Activated CD4-positive, alpha-beta T cell treated with anti-CD3 and anti-CD28 coated beads, Interleukin-2, Interleukin-4, amounts not matched to agents 100 ng/mL and 50 ng/mL, durations not matched to agents 16 hours and 8 hours (primary cell): ENCODE measurements at regions not wholly inside any gene's neighbourhood (a gene's known extent, or its start where the extent isn't known, plus 50 kb on each side); places are given as distances from the start of the nearest gene placed in this dataset.
"Not testable (repeated sequence)": the region's sequence is repeated elsewhere in the genome, so short reads cannot be mapped to it uniquely, and the experiment has no call there.

Source experiments
- DNase-seq: peaks from one replicate; pipeline ENCODE4 v3.0.0-alpha.2; 2020; ENCODE audit warnings: low spot score

DNA sequence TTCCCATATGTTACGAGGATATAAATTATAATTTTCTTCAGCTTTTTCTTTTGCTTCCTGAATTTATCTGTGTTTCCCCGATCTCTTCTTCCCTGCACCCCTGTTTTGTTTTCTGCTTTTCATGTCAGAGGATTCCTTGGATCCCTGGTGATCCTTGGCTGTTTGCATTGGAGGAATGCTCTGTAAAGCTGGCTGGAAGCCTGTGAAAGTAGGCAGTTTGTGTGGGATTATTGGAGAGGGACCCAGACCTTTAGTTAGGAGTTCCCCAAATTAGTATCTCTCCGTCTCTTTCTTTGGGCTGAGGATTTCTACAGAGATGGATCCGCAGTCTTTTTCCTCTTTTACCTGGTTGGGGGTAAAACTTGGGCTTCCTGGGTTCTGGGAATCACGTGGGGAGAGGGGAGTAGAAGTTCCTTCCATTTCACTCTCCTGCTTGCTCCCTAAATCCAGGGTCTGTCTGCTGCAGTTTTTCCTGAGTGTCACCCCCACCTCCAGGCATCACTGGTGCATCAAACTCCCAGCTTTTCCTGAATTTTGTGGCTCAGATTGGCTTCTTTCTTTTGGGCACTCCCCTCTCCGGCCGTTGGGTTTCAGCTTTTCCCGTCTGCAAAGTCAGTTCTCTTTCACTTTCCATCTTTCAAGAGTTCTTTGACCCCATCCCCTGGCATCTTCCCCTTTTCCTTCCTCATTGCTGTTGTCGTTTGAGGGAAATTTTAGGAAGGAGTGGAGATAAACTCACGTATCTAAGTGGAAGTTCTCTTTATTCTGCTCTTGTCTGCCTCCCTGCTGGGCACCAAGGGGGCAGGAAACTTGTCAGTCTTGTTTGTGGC is 79.1 kb upstream of the ALX4 start:
- no peak for DNase-seq

DNA sequence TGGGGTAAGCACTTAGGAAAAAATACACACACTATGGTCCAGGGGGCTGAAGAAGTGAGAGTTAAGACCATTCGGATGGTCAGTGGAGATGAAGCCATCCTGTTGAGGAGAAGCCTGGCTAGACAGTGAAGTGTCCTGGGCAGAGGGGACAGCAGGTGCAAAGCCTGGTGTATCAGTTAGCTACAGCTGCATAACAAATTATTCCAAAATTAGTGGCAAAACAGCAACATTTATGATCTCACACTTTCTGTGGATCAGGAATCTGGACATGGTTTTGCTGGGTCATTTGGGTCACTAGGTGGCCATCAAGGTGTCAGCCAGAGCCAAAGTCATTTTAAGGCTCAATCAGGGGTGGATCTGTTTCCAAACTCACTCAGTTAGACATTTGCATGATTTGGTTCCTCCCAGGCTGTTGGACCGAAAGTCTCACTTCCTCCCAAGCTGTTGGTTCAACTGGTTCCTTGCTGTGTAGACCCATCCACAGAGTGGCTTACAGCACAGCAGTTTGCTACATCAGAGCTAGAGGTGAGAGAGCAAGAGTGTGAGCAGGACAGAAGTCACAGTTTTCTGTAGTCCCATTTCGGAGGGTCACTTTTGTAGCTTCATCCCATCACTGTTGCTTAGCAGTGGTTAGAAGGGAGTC is 80.1 kb upstream of the ALX4 start:
- DNase-seq: no peak

DNA sequence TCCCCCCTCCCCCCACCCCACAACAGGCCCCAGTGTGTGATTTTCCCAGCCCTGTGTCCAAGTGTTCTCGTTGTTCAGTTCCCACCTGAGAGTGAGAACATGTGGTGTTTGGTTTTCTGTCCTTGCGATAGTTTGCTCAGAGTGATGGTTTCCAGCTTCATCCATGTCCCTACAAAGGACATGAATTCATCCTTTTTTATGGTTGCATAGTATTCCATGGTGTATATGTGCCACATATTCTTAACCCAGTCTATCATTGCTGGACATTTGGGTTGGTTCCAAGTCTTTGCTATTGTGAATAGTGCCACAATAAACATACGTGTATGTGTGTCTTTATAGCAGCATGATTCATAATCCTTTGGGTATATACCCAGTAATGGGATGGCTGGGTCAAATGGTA is 81.1 kb upstream of the ALX4 start:
- DNase-seq: not testable (repeated sequence)

DNA sequence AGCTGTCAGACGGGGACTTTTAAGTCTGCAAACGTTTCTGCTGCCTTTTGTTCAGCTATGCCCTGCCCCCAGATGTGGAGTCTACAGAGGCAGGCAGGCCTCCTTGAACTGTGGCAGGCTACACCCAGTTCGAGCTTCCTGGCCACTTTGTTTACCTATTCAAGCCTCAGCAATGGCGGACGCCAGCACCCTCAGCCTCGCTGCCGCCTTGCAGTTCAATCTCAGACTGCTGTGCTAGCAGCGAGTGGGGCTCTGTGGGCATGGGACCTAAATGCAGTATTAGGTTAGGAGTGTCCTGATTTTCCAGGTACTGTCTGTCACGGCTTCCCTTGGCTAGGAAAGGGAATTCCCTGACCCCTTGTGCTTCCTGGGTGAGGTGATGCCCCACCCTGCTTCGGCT is 86.8 kb upstream of the ALX4 start:
- DNase-seq: not testable (repeated sequence)

DNA sequence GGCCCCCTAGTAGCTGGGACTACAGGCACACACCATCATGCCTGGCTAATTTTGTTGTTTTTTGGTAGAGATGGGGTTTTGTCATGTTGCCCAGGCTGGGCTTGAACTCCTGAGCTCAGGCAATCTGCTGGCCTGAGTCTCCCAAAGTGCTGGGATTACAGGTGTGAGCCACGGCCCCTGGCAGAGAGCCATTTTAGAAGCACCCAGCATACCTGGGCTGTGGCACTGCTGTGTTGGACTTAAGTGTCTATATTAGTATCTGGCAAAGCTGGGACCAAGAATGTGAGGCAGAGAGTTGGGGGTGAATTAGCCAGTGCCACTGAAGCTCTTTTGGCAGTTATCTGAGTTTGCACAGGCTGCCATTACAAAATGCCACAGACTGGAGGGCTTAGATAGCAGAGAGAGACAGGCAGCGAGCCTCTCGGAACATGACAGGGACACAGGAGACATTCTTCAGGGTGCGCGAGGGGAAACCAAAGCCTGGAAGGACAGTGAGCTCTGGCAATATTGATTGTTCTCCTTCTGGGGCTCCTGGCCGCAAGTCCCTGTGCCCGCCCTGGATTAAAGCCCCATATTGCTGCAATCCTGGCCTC is 87.7 kb upstream of the ALX4 start:
- DNase-seq: no peak

DNA sequence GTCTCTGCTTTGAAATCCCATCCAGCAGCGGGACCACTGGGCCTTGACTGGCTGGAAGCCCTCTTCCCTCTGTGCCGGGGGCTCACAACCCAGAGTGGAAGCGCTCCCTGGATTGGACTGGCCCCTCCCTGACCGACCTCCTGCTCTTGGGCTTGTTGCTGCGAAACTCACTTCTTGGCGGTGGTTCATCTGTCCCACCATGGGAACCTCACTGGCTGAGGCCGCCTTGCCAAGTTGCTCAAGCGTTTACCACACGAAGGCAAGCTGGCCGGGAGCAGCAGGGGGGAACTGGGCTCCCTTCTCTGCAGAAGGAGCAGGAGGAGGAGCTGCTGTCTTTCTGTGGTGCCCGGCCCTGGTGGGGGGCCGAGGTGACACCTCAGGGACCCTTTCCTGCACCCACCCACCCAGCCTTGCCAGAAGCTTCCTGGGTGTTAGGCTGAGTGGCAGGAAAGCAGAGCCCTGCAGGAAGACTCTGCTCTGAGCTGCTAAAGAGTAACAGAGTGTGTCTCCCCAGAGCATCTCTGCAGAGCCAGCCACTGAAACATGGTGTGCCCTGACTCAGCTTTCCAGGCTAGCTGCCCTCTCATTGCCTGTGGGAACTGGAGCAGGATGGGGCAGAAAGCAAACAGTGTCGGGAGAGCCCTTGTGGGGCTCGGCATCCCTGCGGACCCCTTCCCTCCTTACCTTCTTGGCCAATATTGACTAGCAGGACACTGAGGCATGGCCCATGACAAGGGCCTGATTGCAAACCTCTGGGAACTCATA is 88.5 kb upstream of the ALX4 start:
- no peak for DNase-seq

DNA sequence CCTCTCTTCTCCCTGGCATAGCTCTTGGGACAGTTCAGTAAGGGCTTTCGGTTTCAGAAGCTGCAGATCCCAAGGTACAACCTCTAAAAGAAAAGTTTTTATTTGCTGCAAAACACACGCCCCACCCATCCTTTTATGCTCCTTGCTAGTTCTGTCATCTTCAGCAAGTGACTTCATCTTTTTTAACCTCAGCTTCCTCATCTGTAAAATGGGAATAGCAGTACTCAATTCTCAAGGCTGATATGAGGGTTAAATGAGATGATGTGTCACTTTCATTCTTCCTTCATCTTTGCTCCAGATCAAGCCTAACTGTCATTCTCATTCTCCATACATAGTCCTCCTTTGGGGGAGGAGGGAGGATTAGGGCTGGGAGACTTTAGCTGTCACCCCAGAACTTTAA is 90.0 kb upstream of the ALX4 start:
- DNase-seq: no peak

DNA sequence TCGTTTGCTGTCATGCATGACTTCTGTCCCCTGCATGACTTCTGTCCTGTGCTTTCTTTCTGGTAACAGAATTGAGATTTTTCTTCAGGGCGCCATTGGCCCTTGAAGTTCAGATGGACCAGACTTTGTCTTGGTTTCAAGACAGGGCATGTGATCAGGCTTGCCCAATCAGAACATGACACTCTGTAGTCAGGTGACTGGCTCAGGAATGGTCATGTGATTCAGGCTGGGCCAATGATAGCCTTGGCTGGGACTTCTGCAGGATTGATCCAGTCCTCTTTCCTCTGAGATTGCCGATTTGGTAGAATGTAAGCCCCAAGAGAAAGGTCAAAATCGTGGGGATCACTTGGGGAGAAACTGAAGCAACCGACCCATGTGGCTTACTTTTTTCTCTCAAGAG is 90.5 kb upstream of the ALX4 start:
- DNase-seq: no peak

DNA sequence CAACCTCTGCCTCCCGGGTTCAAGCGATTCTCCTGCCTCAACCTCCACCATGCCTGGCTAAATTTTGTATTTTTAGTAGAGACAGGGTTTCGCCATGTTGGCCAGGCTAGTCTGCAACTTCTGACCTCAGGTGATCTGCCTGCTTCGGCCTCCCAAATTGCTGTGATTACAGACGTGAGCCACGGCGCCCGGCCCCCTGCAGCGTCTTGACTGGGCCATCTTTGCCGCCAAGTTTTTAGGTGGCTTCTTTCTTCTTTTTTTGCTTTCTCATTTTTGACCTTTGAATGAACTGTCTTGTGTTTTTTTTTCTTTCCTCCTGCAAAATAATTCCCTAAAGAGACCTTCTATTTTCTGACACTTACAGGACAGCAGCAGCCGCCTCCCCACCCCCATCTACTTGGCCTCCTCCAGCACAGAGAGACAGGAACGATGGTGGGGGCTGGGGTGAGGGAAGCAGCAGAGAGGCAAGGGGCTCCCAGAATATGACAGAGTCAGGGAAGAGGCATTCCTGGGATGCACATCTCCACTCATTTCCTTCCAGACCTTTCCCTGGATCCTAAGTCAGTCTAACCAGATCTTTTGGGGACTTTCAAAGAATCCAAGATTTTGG is 92.6 kb upstream of the ALX4 start:
- DNase-seq: no peak

DNA sequence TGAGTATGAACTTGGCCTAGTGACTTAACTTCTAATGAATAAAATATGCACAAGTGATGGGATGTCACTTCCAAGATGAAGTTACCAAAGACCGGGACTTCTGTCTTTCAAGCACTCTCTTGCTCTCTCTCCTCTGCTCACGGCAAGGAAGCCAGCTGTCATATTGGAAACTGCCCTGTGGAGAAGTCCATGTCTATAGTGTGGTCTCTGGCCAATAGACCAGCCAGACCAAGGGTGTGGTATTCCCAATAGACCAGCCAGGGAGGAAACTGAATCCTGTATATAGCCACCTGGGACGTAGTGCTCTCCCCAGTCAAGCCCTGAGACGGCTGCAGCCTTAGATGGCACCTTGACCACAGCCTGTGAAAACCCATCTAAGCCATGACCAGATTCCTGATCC is 93.2 kb upstream of the ALX4 start:
- DNase-seq: no peak

DNA sequence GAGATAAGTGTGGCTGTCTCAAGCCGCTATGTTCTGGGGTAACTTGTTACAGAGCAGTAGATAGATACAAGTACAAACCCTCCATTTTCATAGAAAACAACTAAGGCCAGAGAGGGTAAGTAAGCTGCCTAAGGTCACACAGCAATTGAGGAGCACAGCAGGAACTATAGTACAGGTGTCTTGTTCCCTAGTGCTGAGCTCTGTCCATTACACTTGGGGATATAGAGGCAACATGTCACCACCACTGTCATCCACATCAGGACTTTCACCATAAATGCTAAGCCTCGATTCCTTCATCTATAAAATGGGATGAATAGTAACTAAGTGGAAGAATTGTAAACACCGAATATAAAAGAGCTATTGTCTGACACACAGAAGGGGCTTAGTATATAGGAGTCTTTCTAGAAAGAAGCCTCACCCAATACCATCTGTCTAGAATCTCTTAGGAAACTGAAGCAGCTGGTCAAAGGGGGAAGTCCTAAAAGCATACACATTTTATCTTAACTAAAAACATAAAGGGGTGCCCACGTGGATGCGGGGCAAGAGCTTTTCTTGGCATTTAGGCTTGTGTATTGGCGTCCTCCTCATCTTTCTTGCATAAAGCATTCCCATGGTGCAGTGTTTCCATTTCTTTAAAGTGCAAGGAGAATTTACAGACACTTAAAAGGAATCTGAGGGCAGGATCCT is 93.8 kb upstream of the ALX4 start:
- no peak for DNase-seq

DNA sequence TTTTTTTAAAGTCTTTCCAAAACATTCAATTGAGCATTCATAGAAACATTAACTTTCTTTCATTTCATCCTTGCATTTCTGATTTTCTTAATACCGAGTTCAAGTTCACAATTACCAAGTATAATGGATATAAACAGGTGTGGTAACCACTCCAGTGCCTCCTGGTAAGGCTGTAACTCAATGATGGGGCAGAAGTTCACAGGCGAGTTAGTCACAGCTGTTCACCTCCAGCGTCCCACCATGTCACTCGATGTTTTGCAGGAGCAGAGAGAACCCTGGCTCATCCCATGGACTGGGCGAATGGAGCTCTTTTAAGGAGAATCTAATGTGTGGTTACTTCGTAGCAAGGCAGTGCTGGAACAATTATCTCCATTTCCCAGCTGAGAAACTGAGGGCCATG is 94.4 kb upstream of the ALX4 start:
- no peak for DNase-seq

DNA sequence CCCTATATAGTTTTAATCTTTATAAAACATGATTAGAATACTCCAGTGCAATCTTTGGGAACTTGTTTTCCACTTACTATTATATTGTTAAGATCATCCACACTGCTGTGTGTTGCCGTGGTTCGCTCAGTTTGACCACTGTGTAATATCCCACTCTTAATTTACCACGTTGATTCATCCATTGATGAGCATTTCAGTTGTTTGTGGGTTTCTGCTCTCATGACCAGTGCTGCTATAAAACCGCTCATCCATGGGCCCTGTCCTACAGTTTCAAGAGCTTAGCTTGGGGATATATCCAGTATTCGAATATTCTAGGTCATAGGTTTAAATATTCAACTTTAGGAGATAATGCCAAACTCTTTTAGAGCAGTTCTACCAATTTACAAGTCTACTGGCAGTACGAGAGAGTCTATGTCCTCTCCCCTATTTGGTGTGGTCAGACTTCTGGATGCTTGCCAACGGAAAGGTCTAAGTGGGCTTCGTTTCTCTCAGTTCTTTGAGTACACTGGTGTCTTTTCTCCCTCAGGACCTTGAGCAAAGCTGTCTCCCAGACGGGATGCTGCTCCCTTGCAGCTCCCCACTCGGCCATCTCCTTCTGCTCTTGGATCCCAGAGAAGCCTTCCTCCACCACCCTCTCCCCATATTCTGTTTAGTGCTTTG is 94.9 kb upstream of the ALX4 start:
- no peak for DNase-seq

DNA sequence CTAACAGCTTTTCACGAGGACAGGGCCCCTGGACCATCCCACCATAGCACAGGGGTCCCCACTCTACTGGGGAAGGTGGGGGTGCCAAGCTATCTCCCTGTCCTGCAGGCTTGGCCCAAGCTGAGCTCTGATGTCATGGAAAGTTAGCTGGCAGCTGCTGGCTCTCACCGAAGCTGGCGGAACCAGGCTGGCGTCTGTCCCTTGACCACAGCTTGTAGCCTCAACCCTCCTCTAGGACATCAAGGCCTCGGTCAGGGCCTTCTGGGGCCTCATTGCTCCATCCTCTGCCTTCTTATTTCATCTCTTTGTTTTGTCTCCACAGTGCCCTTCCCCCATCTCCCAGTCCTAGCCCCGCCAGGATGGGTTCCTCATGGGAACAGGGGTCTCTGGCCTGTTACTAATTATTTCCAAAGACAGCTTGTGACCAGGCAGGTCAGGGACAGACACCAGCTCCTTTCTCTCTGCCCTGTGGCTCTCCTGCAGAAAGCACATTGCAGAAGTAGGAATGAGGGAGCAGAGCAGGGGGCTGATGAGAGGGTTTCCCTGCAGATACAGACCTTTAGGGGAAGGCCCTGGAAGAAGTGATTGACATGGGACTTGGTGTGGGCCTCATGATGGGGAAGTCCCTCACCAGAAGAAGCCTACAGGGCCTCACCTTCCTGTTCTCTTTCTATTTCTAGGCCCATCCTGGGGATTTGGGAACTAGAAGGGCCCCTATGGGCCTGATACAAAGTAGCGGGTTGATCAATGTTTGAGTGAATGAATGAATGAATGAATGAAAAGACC is 97.5 kb upstream of the ALX4 start:
- DNase-seq: no peak

DNA sequence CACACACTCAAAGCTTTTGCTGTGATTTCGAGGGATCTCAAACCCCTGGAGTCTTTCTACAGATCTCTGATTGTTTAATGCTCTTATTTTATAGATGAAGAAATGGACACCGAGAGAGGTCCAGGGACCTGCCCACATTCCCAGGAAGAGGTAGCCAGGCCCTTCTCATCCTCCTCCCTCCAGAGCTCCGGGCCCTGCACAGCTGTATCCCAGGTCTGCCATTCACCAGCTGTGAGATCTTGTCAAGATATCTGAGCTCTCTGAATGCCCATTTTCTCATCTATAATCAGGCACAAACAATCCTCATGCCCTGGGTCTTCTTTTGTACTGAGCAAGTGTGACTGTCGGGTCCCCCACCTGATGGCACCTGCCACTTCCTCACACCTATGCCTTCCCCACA is 98.2 kb upstream of the ALX4 start:
- no peak for DNase-seq

DNA sequence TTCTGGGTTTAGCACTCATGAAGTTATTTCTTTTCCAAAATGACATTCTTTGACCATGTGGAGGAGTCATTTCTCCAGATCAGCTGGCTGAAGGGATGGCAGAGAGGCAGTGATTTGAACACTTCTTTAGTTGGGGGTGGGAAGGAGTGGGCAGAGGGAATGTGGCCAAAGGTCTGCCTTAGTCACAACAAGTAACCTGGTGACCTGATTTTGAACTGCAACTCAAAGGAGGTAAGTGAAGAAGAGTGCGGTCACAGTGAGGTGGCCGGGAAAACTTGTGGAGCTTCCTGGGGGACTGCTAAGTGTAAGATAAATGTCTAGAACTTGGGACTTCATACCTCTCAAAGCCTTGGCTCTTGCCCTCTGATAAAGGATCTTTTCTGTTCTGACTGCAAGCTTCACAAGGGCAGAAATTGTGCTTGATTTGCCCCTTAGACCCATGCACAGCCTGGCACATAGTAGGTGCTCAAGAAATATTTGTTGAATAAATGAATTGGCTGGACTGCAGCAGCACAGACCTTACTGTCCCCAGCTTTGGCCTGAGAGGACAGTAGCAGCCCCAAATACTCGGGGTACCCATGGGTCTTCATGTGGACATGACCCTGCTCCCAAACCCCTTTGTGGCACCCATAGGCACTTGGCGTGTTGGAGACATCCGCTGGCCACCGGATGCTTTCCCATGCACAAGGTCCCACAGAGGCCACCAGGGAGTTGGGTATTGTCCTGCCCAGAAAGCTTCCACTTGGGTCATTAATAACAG is 99.0 kb upstream of the ALX4 start:
- DNase-seq: no peak

DNA sequence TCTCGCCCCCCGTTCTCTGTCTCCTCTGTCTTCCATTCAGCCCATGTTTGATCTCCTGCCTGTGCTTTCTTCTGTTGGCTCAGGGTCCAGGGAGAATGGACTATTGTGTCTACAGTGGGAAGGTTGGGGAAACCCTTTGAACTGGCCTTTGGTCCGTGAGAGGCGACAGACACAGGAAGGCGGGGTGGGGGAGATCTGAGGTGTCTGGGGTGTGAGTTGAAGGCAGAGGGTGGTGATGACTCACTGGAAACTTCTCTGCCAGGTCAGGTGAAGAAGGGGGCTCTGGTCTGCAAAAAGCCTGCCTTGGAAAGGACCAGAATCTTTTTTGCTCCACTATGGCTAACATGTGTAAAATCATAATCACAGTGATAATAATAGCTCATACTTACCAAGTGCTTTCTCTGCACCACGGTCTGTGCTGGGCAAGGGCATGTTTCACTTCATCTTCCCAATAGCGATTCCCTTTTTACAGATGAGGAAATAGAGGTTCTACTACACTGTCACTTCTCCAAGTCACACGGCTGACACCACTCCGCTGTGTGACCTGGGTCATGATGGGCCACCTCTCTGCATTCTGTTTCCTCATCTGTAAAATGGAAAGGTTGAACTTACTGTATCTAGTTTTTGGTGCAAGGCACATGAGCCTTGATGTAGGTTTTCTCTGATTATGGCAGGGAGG is 99.8 kb upstream of the ALX4 start:
- DNase-seq: no peak

DNA sequence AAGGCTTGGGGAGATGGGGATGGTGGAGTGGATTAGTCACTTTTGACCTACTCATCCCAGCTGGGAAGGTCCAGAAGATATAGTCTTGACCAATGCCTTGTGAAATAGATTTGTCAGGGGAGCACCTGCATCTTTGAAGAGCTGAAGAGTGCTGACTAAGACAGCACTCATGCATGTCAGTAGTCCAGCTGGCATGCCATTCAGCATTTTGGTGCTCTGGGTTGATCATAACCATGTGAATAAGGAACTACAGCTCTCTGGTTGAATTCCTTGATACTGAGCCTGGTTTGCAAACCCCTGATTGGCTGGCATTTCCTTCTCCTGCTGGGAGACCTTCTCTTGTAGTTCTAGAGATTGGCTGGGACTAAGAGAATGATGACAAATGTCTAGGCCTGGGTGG is 106.8 kb upstream of the ALX4 start:
- DNase-seq: no peak
